Uterus (tissue), 3 donors: ENCODE measurements at regions not wholly inside any gene's neighbourhood (a gene's known extent, or its start where the extent isn't known, plus 50 kb on each side); places are given as distances from the start of the nearest gene placed in this dataset.
"Not testable (repeated sequence)": the region's sequence is repeated elsewhere in the genome, so short reads cannot be mapped to it uniquely, and the experiment has no call there.

Source experiments
- DNase-seq, 2 donors: peaks; one replicate each; pipeline ENCODE4 v3.0.0-alpha.2; 2019 to 2020
- H3K27ac ChIP-seq, 2 donors: fragments of 200-600 bp; sonication (generic); 1 replicate in 1 of 2; 2 replicates in 1 of 2; pipeline ENCODE4 v1.5.1; 2016 to 2018
- H3K27me3 ChIP-seq, 2 donors: fragments of 200-600 bp; sonication (generic); one replicate each; pipeline ENCODE4 v1.5.1; 2018 to 2019; ENCODE audit warnings: control low read depth in 1 of 2
- H3K36me3 ChIP-seq, 2 donors: fragments of 200-600 bp; sonication (generic); one replicate each; pipeline ENCODE4 v1.5.1; 2019; ENCODE audit warnings: control low read depth in 1 of 2
- H3K4me1 ChIP-seq, 2 donors: fragments of 200-600 bp; sonication (generic); one replicate each; pipeline ENCODE4 v1.5.1; 2018 to 2019; ENCODE audit warnings: control low read depth in 1 of 2
- H3K4me3 ChIP-seq, 2 donors: fragments of 200-600 bp; sonication (generic); 1 replicate in 1 of 2; 2 replicates in 1 of 2; pipeline ENCODE4 v1.5.1; 2018 to 2019; ENCODE audit warnings: mild to moderate bottlenecking in 1 of 2
- H3K9me3 ChIP-seq, 2 donors: fragments of 200-600 bp; sonication (generic); one replicate each; pipeline ENCODE4 v1.5.1; 2019; ENCODE audit warnings: control low read depth in 1 of 2
- POLR2A ChIP-seq, 2 donors: fragments of 450-650 bp; IDR thresholded peaks; one replicate each; pipeline ENCODE4 v1.6.1; 2016; ENCODE audit warnings: antibody characterized with exemption in 2 of 2, mild to moderate bottlenecking in 1 of 2, moderate library complexity in 1 of 2
- intact Hi-C: fragments of 100-400 bp; cut with DNase I; formaldehyde crosslinking; loops from one replicate; pipeline ENCODE4 v1.15.1; 2023; ENCODE audit warnings: low total_unique reads
- TF ChIP-seq, protein P1 (sequence below), 4 experiments: fragments of 200-600 bp in 2 of 4; fragments of 450-650 bp in 2 of 4; sonication (generic) in 2 of 4; IDR thresholded peaks; one replicate each; pipeline ENCODE4 v1.5.1; 2016 to 2019; ENCODE audit warnings: antibody characterized with exemption in 4 of 4, mild to moderate bottlenecking in 2 of 4, moderate library complexity in 1 of 4
- donor health status: DM: yes; HTN: yes; CAD: no.

DNA sequence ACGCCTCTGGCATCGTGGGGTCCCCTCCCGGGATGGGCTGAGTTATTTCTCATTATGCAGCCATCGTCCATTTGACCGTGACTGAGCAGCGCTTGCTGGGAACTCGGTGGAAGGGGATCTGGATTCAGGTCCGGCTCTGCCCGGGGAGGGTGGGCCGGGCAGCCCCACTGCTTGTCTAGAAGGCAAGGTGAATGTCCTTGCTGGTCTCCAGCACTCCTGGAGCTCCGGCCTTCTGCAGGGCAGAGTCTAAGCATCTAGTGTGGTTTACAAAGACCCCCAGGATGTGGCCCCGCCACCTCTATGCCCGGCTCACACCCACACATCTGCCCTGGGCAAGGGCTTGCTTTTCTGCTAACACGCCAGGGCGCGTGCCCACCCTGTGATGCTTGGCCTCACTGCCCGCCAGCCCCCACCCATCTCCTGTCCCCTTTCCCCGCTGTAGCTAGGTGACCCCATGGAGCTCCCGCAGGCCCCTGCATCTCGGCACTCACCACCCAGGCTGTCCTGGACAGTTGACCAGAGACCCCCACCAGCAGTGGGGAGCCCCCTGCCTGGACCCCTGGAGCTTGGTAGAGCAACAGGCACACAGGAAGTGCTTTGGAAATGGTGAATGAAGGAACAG lies 151.0 kb upstream of the CHST15 start:
- TF ChIP-seq, protein P1, sequence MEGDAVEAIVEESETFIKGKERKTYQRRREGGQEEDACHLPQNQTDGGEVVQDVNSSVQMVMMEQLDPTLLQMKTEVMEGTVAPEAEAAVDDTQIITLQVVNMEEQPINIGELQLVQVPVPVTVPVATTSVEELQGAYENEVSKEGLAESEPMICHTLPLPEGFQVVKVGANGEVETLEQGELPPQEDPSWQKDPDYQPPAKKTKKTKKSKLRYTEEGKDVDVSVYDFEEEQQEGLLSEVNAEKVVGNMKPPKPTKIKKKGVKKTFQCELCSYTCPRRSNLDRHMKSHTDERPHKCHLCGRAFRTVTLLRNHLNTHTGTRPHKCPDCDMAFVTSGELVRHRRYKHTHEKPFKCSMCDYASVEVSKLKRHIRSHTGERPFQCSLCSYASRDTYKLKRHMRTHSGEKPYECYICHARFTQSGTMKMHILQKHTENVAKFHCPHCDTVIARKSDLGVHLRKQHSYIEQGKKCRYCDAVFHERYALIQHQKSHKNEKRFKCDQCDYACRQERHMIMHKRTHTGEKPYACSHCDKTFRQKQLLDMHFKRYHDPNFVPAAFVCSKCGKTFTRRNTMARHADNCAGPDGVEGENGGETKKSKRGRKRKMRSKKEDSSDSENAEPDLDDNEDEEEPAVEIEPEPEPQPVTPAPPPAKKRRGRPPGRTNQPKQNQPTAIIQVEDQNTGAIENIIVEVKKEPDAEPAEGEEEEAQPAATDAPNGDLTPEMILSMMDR (IDR thresholded peaks at IDR 0.05) = no peak
- no peak for TF ChIP-seq POLR2A (IDR thresholded peaks at IDR 0.05)
- Histone ChIP-seq H3K27ac (no peak overlapping the region), H3K4me1 (no peaks in the 10 kb centered on the region), H3K36me3 (no peaks in the 10 kb centered on the region), H3K27me3 (no peaks in the 10 kb centered on the region), H3K9me3 (no peaks in the 10 kb centered on the region), H3K4me3 (no peak overlapping the region)
- intact Hi-C loops = no loop called here
- DNase-seq = no peak

DNA sequence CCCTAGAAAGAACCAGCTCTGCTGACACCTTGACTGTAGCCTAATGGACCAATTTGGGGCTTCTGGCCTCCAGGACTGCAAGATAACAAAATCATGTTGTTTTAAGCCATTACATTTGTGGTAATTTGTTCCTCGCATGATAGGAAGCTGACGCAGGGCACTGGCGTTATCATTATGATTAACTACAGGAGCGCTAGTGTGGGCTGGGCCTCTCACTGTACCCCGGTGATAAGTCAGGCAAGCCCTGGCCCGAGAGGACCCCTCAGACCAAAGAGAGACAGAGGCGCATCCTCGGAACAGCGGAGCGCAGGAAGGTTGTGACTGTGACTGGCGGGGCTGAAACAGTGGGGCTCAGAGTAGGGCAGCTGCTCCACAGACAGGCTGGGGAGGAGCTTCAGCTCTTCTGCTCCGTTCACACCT lies 150.3 kb upstream of the CHST15 start:
- intact Hi-C loops = no loop called here
- Histone ChIP-seq H3K27ac (no peak overlapping the region), H3K27me3 (no peaks in the 10 kb centered on the region), H3K36me3 (no peaks in the 10 kb centered on the region), H3K9me3 (no peaks in the 10 kb centered on the region), H3K4me3 (no peak overlapping the region), H3K4me1 (no peaks in the 10 kb centered on the region)
- peak in 1 of 2 donors; percentile 10 for DNase-seq
- no peak for TF ChIP-seq POLR2A (IDR thresholded peaks at IDR 0.05)
- TF ChIP-seq, protein P1 (IDR thresholded peaks at IDR 0.05) = no peak

DNA sequence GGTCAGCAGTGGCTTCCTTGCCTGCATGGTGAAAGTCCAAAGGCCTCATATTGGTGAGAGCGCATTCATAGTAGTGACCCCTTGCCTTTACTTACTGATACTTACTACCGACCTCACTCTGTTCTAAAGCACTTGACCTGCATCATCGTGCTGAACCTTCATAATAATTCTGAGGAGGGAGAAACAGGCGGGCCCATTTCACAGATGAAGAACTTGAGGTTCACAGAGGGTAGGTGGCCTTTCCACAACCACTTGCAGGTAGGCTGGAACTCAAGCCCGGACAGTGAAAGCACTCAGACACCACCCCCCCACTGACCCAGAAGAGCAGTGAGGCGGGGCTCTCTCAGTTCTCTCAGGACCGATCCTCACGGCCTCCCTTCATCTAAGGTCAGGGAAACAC lies 149.4 kb upstream of the CHST15 start:
- H3K27ac ChIP-seq = no peak overlapping the region
- TF ChIP-seq, protein P1 (IDR thresholded peaks at IDR 0.05) = no peak
- TF ChIP-seq POLR2A (IDR thresholded peaks at IDR 0.05) = no peak
- no peaks in the 10 kb centered on the region for H3K27me3 ChIP-seq
- no peaks in the 10 kb centered on the region for H3K9me3 ChIP-seq
- H3K36me3 ChIP-seq = no peaks in the 10 kb centered on the region
- no peak overlapping the region for H3K4me3 ChIP-seq
- intact Hi-C loops = no loop called here
- no peak for DNase-seq
- H3K4me1 ChIP-seq = no peaks in the 10 kb centered on the region

DNA sequence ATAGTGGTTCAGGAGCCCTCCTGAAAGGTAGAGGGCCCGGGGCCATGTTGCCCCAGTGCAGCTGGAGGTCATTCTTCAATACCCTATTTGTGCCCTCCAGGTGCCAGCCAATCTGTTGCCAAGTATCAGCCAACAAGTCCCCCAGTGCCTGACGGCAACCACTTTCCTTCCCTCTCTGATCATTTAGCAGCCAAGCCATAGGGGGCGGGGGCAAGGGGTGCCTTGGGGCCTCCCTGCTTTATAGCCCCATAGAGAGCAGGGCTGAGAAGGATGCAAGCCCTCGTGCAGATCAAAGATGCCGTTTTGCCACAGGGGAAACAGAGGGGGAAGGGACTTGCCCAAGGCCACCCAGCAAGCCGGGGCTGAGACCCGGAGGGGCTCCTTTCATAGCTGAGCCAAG lies 149.0 kb upstream of the CHST15 start:
- no peak for DNase-seq
- no peaks in the 10 kb centered on the region for H3K9me3 ChIP-seq
- TF ChIP-seq, protein P1 (IDR thresholded peaks at IDR 0.05) = no peak
- TF ChIP-seq POLR2A (IDR thresholded peaks at IDR 0.05) = no peak
- H3K36me3 ChIP-seq = no peaks in the 10 kb centered on the region
- no peak overlapping the region for H3K4me3 ChIP-seq
- H3K27ac ChIP-seq = no peak overlapping the region
- H3K4me1 ChIP-seq = no peaks in the 10 kb centered on the region
- intact Hi-C loops = no loop called here
- no peaks in the 10 kb centered on the region for H3K27me3 ChIP-seq

DNA sequence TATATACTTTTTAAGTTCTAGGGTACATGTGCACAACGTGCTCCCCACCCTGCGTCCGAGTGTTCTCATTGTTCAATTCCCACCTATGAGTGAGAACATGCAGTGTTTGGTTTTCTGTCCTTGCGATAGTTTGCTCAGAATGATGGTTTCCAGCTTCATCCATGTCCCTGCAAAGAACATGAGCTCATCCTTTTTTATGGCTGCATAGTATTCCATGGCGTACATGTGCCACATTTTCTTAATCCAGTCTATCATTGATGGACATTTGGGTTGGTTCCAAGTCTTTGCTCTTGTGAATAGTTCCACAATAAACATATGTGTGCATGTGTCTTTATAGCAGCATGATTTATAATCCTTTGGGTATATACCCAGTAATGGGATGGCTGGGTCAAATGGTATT lies 148.1 kb upstream of the CHST15 start:
- H3K4me1 ChIP-seq, H3K9me3 ChIP-seq, H3K36me3 ChIP-seq, DNase-seq, H3K27me3 ChIP-seq, H3K27ac ChIP-seq, intact Hi-C loops, H3K4me3 ChIP-seq: not testable (repeated sequence)

DNA sequence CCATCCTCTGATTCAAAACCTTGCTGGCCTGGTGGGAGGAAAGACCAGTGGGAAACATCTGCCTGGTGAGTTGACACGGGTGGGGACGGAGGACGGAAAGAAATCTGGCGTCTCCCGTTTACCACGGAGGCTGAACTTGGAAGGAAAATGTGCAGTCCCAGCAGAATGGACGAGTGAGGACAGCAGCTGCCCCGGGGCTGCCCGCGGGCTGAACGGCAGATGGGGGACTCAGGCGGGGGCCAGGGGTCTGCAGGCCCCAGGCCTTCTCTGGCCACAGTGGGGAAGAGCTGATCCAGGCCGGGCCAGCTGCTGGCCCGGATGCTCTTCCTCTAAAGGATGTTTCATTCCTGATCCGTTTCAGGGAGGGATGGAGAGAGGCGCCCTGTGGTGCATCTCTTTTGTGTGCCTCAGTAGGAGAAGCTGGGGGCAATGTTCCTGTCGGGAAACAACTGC lies 147.5 kb upstream of the CHST15 start:
- no peak for TF ChIP-seq POLR2A (IDR thresholded peaks at IDR 0.05)
- TF ChIP-seq, protein P1 (IDR thresholded peaks at IDR 0.05) = no peak
- no peaks in the 10 kb centered on the region for H3K9me3 ChIP-seq
- no peak for DNase-seq
- H3K27me3 ChIP-seq = no peaks in the 10 kb centered on the region
- H3K4me1 ChIP-seq = no peaks in the 10 kb centered on the region
- no peak overlapping the region for H3K27ac ChIP-seq
- H3K36me3 ChIP-seq = no peaks in the 10 kb centered on the region
- H3K4me3 ChIP-seq = no peak overlapping the region
- intact Hi-C loops = no loop called here
